NT2/D1 (cell line): ENCODE measurements at regions not wholly inside any gene's neighbourhood (a gene's known extent, or its start where the extent isn't known, plus 50 kb on each side); places are given as distances from the start of the nearest gene placed in this dataset.
"Not testable (repeated sequence)": the region's sequence is repeated elsewhere in the genome, so short reads cannot be mapped to it uniquely, and the experiment has no call there.

Experiments used
- DNase-seq: peaks from one replicate; pipeline ENCODE4 v3.0.0-alpha.2; 2011; ENCODE audit warnings: low read depth, low spot score
- H3K27me3 ChIP-seq: 2 replicates; pipeline ENCODE4 v1.6.0; 2011; ENCODE audit warnings: mild to moderate bottlenecking; ENCODE audit not compliant: insufficient read length, insufficient read depth
- H3K36me3 ChIP-seq: 2 replicates; pipeline ENCODE4 v1.6.1; 2011; ENCODE audit warnings: mild to moderate bottlenecking, low read length, mixed read lengths; ENCODE audit not compliant: insufficient read depth, insufficient read length
- H3K4me1 ChIP-seq: 2 replicates; pipeline ENCODE4 v1.5.1; 2011; ENCODE audit not compliant: insufficient read depth, insufficient read length
- H3K4me3 ChIP-seq: 2 replicates; pipeline ENCODE4 v1.5.1; 2011; ENCODE audit warnings: low read depth; ENCODE audit not compliant: insufficient read length
- H3K9ac ChIP-seq: 2 replicates; pipeline ENCODE4 v1.6.0; 2011; ENCODE audit warnings: low read depth; ENCODE audit not compliant: insufficient read length
- H3K9me3 ChIP-seq: 2 replicates; pipeline ENCODE4 v1.5.1; 2011; ENCODE audit warnings: mild to moderate bottlenecking, low read length; ENCODE audit not compliant: insufficient read depth
- SUZ12 ChIP-seq: IDR thresholded peaks from 2 replicates; pipeline ENCODE4 v1.6.1; 2011; ENCODE audit not compliant: insufficient read length, insufficient read depth; ENCODE audit errors: extremely low read depth
- YY1 ChIP-seq: IDR thresholded peaks from 2 replicates; pipeline ENCODE4 v1.6.1; 2011; ENCODE audit not compliant: insufficient read length, insufficient read depth
- ZNF274 ChIP-seq: IDR thresholded peaks from 2 replicates; pipeline ENCODE4 v1.6.1; 2011; ENCODE audit warnings: mild to moderate bottlenecking, low read depth, low read length

DNA sequence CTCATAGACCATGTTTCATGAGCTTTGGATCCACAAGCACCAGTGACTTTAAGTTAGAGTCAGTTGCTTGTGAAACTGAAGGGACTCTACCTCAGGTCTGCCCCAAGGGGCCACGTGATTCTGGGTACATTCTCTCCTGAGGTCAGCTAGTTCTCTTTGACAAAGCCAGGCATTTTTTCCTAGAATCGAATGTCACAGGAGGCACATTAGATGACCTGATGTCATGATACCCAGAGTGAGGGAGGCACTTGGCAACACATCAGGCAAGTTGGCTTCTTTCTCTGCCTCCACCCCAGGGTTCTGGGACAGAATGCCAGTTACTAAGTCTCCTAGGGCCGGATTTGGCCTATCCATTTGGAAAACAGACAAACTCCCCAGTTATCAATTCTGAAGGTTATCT is 93.0 kb downstream of the APIP start:
- Histone ChIP-seq H3K4me1 (peaks cover 2% of the 10 kb centered on the region), H3K9me3 (no peaks in the 10 kb centered on the region), H3K27me3 (no peaks in the 10 kb centered on the region), H3K36me3 (no peaks in the 10 kb centered on the region), H3K4me3 (no peak overlapping the region), H3K9ac (no peak overlapping the region)
- DNase-seq = no peak
- TF ChIP-seq YY1 = no peak

DNA sequence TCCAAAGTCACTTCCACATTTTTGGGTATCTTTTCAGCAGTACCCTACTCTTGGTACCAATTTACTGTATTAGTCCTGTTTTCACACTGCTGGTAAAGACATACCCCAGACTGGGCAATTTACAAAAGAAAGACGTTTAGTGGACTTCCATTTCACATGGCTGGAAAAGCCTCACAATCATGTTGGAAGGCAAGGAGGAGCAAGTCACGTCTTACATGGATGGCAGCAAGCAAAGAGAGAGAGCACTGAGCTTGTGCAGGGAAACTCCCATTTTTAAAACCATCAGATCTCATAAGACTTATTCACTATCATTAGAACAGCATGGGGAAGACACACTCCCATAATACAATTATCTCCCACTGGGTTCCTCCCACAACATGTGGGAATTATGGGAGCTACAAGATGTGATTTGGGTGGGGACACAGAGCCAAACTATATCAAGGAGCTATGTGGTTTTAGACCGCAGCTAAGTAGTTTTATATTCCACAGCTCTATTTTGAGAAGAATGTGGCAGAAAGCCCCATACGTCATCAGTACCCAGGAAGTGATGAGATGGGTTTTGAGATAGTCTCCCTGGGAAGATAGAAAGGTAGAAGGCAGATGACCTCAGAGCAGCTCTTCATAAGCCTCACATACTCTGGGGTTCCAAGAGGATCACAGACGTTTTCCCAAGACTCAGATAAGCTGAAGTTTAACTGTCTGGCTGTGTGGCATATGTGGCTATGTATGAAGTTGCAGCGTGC is 96.3 kb downstream of the APIP start:
- Histone ChIP-seq H3K4me1 (no peaks in the 10 kb centered on the region), H3K9ac (no peak overlapping the region), H3K27me3 (no peaks in the 10 kb centered on the region), H3K9me3 (no peaks in the 10 kb centered on the region), H3K4me3 (no peak overlapping the region), H3K36me3 (no peaks in the 10 kb centered on the region)
- TF ChIP-seq SUZ12 (no peak), YY1 (no peak), ZNF274 (no peak)
- DNase-seq = no peak

DNA sequence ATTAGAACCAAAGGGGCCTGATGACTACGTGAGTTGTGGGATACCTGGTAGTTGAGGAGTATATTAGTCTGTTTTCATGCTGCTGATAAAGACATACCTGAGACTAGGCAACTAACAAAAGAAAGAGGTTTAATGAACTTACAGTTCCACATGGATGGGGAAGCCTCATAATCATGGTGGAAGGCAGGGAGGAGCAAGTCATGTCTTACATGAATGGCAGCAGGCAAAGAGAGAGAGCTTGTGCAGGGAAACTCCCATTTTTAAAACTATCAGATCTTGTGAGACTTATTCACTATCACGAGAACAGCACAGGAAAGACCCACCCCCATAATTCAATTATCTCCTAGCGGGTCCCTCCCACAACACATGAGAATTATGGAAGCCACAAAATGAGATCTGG is 98.4 kb downstream of the APIP start:
- not testable (repeated sequence) for H3K36me3 ChIP-seq, H3K4me1 ChIP-seq, H3K9ac ChIP-seq, H3K27me3 ChIP-seq, DNase-seq, H3K9me3 ChIP-seq, H3K4me3 ChIP-seq

DNA sequence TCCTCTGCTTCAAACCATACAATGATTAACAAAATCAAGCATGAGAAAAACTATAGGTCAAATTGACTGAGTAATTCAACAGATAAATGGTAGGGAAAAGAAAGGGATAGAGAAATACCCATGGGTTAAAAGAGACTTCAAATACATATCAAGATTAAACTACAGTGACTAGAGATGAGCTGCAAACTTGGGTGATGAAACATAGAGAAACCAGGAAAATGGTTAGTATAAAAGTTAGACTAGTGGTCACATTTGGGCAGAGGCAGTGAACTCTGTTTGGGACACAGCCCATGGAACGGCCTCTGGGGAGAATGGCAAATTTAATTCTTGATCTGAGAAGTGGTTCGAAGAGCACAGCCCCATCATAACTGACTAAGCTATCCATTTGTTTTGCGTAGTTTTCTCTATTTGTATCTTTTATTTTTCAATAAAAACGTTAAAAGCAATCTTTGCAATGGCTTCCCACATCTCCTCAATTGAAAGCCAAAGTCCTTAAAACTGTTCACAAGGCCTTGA is 99.4 kb downstream of the APIP start:
- H3K4me3 ChIP-seq = no peak overlapping the region
- no peaks in the 10 kb centered on the region for H3K36me3 ChIP-seq
- no peak overlapping the region for H3K9ac ChIP-seq
- no peaks in the 10 kb centered on the region for H3K4me1 ChIP-seq
- no peak for TF ChIP-seq ZNF274
- TF ChIP-seq YY1 = no peak
- TF ChIP-seq SUZ12 = no peak
- no peak for DNase-seq
- no peaks in the 10 kb centered on the region for H3K27me3 ChIP-seq
- no peaks in the 10 kb centered on the region for H3K9me3 ChIP-seq

- Histone ChIP-seq H3K4me1 (no peaks in the 10 kb centered on the region), H3K9me3 (no peaks in the 10 kb centered on the region)
These were observed 103.1 kb downstream of the APIP start for GRCh38 chr11:34812905-34813576.

GRCh38 chr11:34811858-34812257 is 104.3 kb downstream of the APIP start:
- Histone ChIP-seq H3K36me3 (no peaks in the 10 kb centered on the region), H3K4me1 (no peaks in the 10 kb centered on the region), H3K27me3 (no peaks in the 10 kb centered on the region), H3K9me3 (no peaks in the 10 kb centered on the region), H3K9ac (no peak overlapping the region), H3K4me3 (no peak overlapping the region)
- TF ChIP-seq YY1 (no peak), ZNF274 (no peak), SUZ12 (no peak)
- no peak for DNase-seq

More at GRCh38 chr11:34812905-34813576, 103.1 kb downstream of the APIP start:
- H3K9ac ChIP-seq = no peak overlapping the region
- no peak for TF ChIP-seq SUZ12
- no peak for TF ChIP-seq YY1
- no peak for TF ChIP-seq ZNF274
- DNase-seq = no peak
- H3K27me3 ChIP-seq = no peaks in the 10 kb centered on the region
- no peaks in the 10 kb centered on the region for H3K36me3 ChIP-seq
- no peak overlapping the region for H3K4me3 ChIP-seq

- no peak overlapping the region for H3K9ac ChIP-seq
- H3K36me3 ChIP-seq = no peaks in the 10 kb centered on the region
- H3K4me3 ChIP-seq = no peak overlapping the region
- DNase-seq = no peak
- no peaks in the 10 kb centered on the region for H3K27me3 ChIP-seq
- H3K9me3 ChIP-seq = no peaks in the 10 kb centered on the region
- no peak for TF ChIP-seq YY1
- no peak for TF ChIP-seq SUZ12
- TF ChIP-seq ZNF274 = no peak
- H3K4me1 ChIP-seq = no peaks in the 10 kb centered on the region
These were observed 106.0 kb downstream of the APIP start for GRCh38 chr11:34810107-34810562.
